Fibroblast of mammary gland (primary cell): ENCODE measurements at regions not wholly inside any gene's neighbourhood (a gene's known extent, or its start where the extent isn't known, plus 50 kb on each side); places are given as distances from the start of the nearest gene placed in this dataset.
A peak's percentile ranks its signal among the peaks of the same experiment; 100 is the strongest.

ENCODE experiments used
- DNase-seq: peaks from one replicate; pipeline ENCODE4 v3.0.0-alpha.2; 2010; ENCODE audit warnings: low read depth
- H3K4me3 ChIP-seq: 2 replicates; pipeline ENCODE4 v1.5.1; 2011; ENCODE audit warnings: low read depth, mild to moderate bottlenecking, low read length, moderate library complexity; ENCODE audit not compliant: control insufficient read depth
- CTCF ChIP-seq: conservative IDR thresholded peaks from 2 replicates; pipeline ENCODE4 v1.5.1; 2011; ENCODE audit warnings: low read depth, low read length, inconsistent platforms; ENCODE audit not compliant: control insufficient read depth, insufficient read depth

DNA sequence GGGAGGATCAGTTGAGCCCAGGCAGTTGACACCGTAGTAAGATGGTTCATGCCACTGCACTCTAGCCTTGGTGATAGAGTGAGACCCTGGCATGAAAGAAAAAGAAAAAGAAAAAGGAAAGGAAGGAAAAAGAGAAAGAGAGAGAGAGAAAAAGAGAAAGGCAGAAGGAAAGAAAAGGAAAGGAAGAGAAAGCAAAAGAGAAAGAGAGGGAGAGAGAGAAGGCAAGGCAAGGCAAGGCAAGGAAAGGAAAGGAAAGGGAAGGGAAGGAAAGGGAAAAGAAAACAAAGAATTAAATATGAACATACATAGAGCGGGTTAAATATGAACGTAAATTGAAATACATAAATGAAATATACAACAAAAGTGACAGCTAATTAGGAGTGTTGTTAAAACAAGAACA, 167.5 kb upstream of the SETBP1 start:
- no peak overlapping the region for H3K4me3 ChIP-seq
- no peak for DNase-seq
- TF ChIP-seq CTCF: no peak

DNA sequence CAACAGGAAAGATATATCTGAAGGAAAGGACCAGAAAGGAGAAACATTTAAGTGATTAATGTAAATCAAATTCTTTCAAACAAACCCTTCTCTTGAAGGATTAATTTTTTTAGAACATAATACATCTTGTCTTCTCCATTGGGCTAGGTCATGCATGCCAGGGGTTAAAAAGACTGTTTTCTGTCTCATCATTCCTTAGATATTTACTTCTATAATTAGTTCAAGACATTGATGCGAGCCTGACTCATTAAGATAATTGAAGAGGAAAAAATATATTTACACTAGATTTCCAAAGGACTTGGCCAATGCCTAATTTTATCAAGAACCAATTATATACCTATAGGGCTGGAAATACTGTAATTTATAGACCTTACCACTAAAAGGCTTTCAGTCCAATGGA, 166.6 kb upstream of the SETBP1 start:
- TF ChIP-seq CTCF: no peak
- no peak overlapping the region for H3K4me3 ChIP-seq
- peak; percentile 19 for DNase-seq

DNA sequence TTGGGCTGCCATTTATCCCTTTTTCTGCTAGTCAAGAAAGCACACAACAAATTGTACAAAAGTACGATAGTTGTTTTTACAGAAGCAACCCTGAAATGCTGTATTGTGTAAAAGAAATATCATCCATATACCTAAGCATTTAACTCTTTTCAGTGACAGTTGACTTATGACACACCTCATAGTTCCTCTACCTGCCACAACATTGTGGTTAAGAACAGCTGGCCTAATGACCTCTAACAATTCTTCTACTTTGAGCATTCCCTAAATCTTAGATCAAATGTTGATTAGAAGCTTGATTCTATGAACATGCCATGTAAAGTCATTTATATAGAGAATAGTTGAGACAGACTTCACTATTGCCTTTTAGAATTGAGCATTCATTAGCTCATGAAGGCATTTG, 165.9 kb upstream of the SETBP1 start:
- no peak for TF ChIP-seq CTCF

GRCh38 chr18:44516450-44516849, 164.2 kb upstream of the SETBP1 start:
- DNase-seq: no peak
- no peak overlapping the region for H3K4me3 ChIP-seq
- no peak for TF ChIP-seq CTCF

More for the DNA sequence above, 165.9 kb upstream of the SETBP1 start:
- no peak for DNase-seq
- H3K4me3 ChIP-seq: no peak overlapping the region

DNA sequence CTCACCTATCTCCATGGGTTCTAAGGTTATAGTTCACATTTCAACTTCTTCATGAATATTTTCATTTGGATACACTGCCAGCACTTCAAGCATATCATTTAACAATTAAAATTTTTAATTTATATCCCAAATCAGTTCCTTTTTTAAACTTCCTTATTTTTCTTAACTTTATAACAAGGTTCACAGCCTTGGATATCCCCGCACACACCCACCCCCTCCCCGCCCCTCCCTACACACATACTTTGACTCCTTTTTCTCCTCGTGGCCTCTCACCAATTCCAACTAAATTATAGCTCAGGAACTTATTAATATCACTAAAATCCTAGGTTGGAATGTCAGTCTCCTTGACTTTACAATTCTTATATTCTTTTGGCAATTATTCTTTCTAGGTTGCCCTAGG, 163.6 kb upstream of the SETBP1 start:
- TF ChIP-seq CTCF: no peak
- no peak for DNase-seq
- no peak overlapping the region for H3K4me3 ChIP-seq

DNA sequence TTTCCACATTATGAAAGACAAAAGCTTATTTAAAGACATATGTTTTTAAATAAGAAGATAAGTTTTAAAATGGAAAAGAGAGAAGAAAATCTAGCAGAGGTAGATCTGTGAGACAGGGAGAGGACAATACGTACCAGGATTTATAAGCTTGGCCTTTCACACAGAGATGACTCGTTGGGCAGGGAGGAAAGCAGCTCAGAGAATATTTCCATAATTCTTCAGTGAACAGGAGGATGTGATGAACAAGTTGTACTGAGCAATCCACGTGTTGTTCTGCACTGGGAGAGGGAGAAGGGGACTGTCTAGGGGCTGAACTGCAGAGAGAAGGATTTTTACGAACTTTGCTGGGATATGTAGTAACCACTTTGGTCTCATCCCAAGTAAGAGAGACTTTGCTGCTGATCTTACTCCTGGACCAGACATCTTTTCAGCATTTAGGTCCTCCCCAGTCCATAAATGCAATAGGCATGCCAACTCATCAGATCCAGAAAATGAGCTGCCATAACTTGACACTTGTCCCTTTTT, 162.5 kb upstream of the SETBP1 start:
- TF ChIP-seq CTCF: no peak

DNA sequence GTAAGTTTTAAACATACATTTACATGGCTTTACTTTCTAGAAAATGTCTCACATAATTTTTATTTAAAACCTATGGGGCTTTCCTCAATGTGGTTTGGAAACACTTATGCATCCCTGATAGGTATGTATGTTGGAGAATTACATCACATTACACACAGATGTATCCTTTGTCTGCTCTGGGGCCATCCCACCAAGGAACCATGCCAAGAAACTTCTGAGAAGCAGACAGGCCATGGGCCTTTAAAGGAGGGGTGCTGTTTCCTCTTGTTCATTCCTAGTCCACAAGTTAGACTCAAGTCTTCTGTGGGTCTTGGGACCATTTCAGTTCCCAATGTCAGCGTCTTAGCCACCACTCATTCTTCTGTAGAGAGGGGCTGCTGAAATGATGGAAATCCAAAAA, 162.0 kb upstream of the SETBP1 start:
- DNase-seq: peak; percentile 28
- no peak overlapping the region for H3K4me3 ChIP-seq
- no peak for TF ChIP-seq CTCF

More for the DNA sequence above, 162.5 kb upstream of the SETBP1 start:
- DNase-seq: peak; percentile 53
- H3K4me3 ChIP-seq: no peak overlapping the region
